ENCODE measurements at regions not wholly inside any gene's neighbourhood (a gene's known extent, or its start where the extent isn't known, plus 50 kb on each side); places are given as distances from the start of the nearest gene placed in this dataset.

DNA sequence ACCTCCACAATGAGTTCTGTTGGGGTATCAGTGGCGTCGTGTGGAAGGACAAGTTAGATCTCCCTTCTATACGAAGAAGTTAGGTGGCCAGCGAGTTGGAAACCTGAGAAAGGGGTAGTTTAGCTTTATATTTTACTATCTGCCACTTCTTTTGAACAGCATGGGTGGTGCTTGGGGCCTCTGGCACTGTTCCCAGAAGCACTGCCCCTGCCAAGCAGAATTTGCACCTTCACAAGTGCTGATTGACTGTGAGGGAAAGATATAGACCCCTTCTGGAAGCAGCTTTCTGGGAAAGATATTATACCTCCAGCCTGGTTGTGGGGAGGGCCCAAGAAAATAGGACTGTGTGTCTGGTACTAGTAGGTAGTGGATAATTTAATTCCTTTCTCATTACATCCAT lies 246.9 kb downstream of the FBXO8 start:
- TF ChIP-seq ZC3H10 (CRISPR knock-in tag; IDR thresholded peaks at IDR 0.05) (no peak), ZFP3 (CRISPR knock-in tag; IDR thresholded peaks at IDR 0.05) (no peak), GLIS3 (CRISPR knock-in tag; IDR thresholded peaks at IDR 0.05) (no peak), ZFP30 (CRISPR knock-in tag; IDR thresholded peaks at IDR 0.05) (no peak)
- TF ChIP-seq, protein P1, sequence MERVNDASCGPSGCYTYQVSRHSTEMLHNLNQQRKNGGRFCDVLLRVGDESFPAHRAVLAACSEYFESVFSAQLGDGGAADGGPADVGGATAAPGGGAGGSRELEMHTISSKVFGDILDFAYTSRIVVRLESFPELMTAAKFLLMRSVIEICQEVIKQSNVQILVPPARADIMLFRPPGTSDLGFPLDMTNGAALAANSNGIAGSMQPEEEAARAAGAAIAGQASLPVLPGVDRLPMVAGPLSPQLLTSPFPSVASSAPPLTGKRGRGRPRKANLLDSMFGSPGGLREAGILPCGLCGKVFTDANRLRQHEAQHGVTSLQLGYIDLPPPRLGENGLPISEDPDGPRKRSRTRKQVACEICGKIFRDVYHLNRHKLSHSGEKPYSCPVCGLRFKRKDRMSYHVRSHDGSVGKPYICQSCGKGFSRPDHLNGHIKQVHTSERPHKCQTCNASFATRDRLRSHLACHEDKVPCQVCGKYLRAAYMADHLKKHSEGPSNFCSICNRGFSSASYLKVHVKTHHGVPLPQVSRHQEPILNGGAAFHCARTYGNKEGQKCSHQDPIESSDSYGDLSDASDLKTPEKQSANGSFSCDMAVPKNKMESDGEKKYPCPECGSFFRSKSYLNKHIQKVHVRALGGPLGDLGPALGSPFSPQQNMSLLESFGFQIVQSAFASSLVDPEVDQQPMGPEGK (CRISPR knock-in tag; IDR thresholded peaks at IDR 0.05; ENCODE audit: borderline replicate concordance) = no peak

All from SK-N-SH treated with all-trans-retinoic acid at 6 μM for 48 hours (cell line).